ENCODE measurements at regions not wholly inside any gene's neighbourhood (a gene's known extent, or its start where the extent isn't known, plus 50 kb on each side); places are given as distances from the start of the nearest gene placed in this dataset.
"Not testable (repeated sequence)": the region's sequence is repeated elsewhere in the genome, so short reads cannot be mapped to it uniquely, and the experiment has no call there.

- DNase-seq, result no peak
These were observed 1795.4 kb downstream of the LRRC4C start for GRCh38 chr11:39664023-39664422.

GRCh38 chr11:39661890-39662289 lies 1797.6 kb downstream of the LRRC4C start:
- no peak for DNase-seq

- no peak for DNase-seq
These were observed 1807.5 kb downstream of the LRRC4C start for GRCh38 chr11:39651857-39652461.

GRCh38 chr11:39641751-39642150 lies 1817.7 kb downstream of the LRRC4C start:
- DNase-seq, result no peak

GRCh38 chr11:39630365-39630764 lies 1829.1 kb downstream of the LRRC4C start:
- DNase-seq, result no peak

GRCh38 chr11:39628311-39628710 lies 1831.1 kb downstream of the LRRC4C start:
- no peak for DNase-seq

GRCh38 chr11:39620309-39620708 lies 1839.1 kb downstream of the LRRC4C start:
- not testable (repeated sequence) for DNase-seq

- no peak for DNase-seq
These were observed 1841.5 kb downstream of the LRRC4C start for GRCh38 chr11:39617971-39618370.

GRCh38 chr11:39589391-39589790 lies 1870.1 kb downstream of the LRRC4C start:
- DNase-seq, result no peak

- no peak for DNase-seq
These were observed 1873.4 kb downstream of the LRRC4C start for GRCh38 chr11:39586036-39586435.

- DNase-seq, result no peak
These were observed 1888.4 kb downstream of the LRRC4C start for GRCh38 chr11:39571081-39571480.

GRCh38 chr11:39570526-39570925 lies 1888.9 kb downstream of the LRRC4C start:
- no peak for DNase-seq

- DNase-seq, result no peak
These were observed 1889.7 kb downstream of the LRRC4C start for GRCh38 chr11:39569789-39570188.

GRCh38 chr11:39542460-39542859 lies 1917.0 kb downstream of the LRRC4C start:
- DNase-seq, result no peak

- no peak for DNase-seq
These were observed 1917.5 kb downstream of the LRRC4C start for GRCh38 chr11:39541945-39542351.

GRCh38 chr11:39536323-39536722 lies 1923.1 kb downstream of the LRRC4C start:
- DNase-seq, result not testable (repeated sequence)
